ENCODE measurements at regions not wholly inside any gene's neighbourhood (a gene's known extent, or its start where the extent isn't known, plus 50 kb on each side); places are given as distances from the start of the nearest gene placed in this dataset.

- Histone ChIP-seq H4K20me1 (ENCODE audit: insufficient read depth, low read length, poor library complexity, severe bottlenecking) (no peaks in the 10 kb centered on the region), H3K4me3 (ENCODE audit: low read length, poor library complexity, severe bottlenecking) (no peak overlapping the region), H3K9me3 (ENCODE audit: insufficient read depth, low read depth, low read length) (peaks cover under 1% of the 10 kb centered on the region; the same call in 1 of the 2 replicates), H3K79me2 (ENCODE audit: insufficient read depth, low read length) (no peaks in the 10 kb centered on the region), H3K9ac (ENCODE audit: low read depth, low read length, poor library complexity, severe bottlenecking) (no peak overlapping the region), H3K27me3 (ENCODE audit: insufficient read depth, low read length, poor library complexity, severe bottlenecking) (no peaks in the 10 kb centered on the region), H3F3A (ENCODE audit: low read depth) (no peaks in the 10 kb centered on the region), H3K4me2 (ENCODE audit: low read depth, low read length, poor library complexity, severe bottlenecking) (no peak overlapping the region), H3K4me1 (ENCODE audit: insufficient read depth, low read length, poor library complexity, severe bottlenecking) (no peaks in the 10 kb centered on the region), H3K36me3 (ENCODE audit: insufficient read depth, low read length) (no peaks in the 10 kb centered on the region), H2AFZ (ENCODE audit: low read length) (no peak overlapping the region), H3K9me2 (replicated peaks; ENCODE audit: low read depth, low read length) (no peaks in the 10 kb centered on the region)
- no peak for TF ChIP-seq CTCF (conservative IDR thresholded peaks at IDR 0.05; ENCODE audit: low read length)
- no peak for TF ChIP-seq EZH2phosphoT487 (IDR thresholded peaks at IDR 0.05; ENCODE audit: borderline replicate concordance)
Observed at GRCh38 chr7:113625494-113626102, 293.2 kb downstream of the PPP1R3A start.

GRCh38 chr7:113622796-113623195 lies 296.0 kb downstream of the PPP1R3A start:
- TF ChIP-seq CTCF (conservative IDR thresholded peaks at IDR 0.05; ENCODE audit: low read length): no peak
- TF ChIP-seq EZH2phosphoT487 (IDR thresholded peaks at IDR 0.05; ENCODE audit: borderline replicate concordance): no peak
- Histone ChIP-seq H3K36me3 (ENCODE audit: insufficient read depth, low read length) (no peaks in the 10 kb centered on the region), H3K9me2 (replicated peaks; ENCODE audit: low read depth, low read length) (no peaks in the 10 kb centered on the region), H3K4me3 (ENCODE audit: low read length, poor library complexity, severe bottlenecking) (no peak overlapping the region), H3K4me2 (ENCODE audit: low read depth, low read length, poor library complexity, severe bottlenecking) (no peak overlapping the region), H2AFZ (ENCODE audit: low read length) (no peak overlapping the region), H3K9ac (ENCODE audit: low read depth, low read length, poor library complexity, severe bottlenecking) (no peak overlapping the region), H3K4me1 (ENCODE audit: insufficient read depth, low read length, poor library complexity, severe bottlenecking) (no peaks in the 10 kb centered on the region), H3K79me2 (ENCODE audit: insufficient read depth, low read length) (no peaks in the 10 kb centered on the region), H3K9me3 (ENCODE audit: insufficient read depth, low read depth, low read length) (peaks cover 8% of the 10 kb centered on the region; the same call in 1 of the 2 replicates), H4K20me1 (ENCODE audit: insufficient read depth, low read length, poor library complexity, severe bottlenecking) (no peaks in the 10 kb centered on the region), H3F3A (ENCODE audit: low read depth) (no peaks in the 10 kb centered on the region), H3K27me3 (ENCODE audit: insufficient read depth, low read length, poor library complexity, severe bottlenecking) (no peaks in the 10 kb centered on the region)

GRCh38 chr7:113610572-113610971 lies 308.2 kb downstream of the PPP1R3A start:
- H3K4me3 ChIP-seq (ENCODE audit: low read length, poor library complexity, severe bottlenecking): no peak overlapping the region
- TF ChIP-seq CTCF (conservative IDR thresholded peaks at IDR 0.05; ENCODE audit: low read length) (no peak), EZH2phosphoT487 (IDR thresholded peaks at IDR 0.05; ENCODE audit: borderline replicate concordance) (no peak)
- H3K4me1 ChIP-seq (ENCODE audit: insufficient read depth, low read length, poor library complexity, severe bottlenecking): no peaks in the 10 kb centered on the region
- H3K9me2 ChIP-seq (replicated peaks; ENCODE audit: low read depth, low read length): no peaks in the 10 kb centered on the region
- no peaks in the 10 kb centered on the region for H3K9me3 ChIP-seq (ENCODE audit: insufficient read depth, low read depth, low read length)
- H2AFZ ChIP-seq (ENCODE audit: low read length): no peak overlapping the region
- no peaks in the 10 kb centered on the region for H4K20me1 ChIP-seq (ENCODE audit: insufficient read depth, low read length, poor library complexity, severe bottlenecking)
- H3K36me3 ChIP-seq (ENCODE audit: insufficient read depth, low read length): no peaks in the 10 kb centered on the region
- no peak overlapping the region for H3K4me2 ChIP-seq (ENCODE audit: low read depth, low read length, poor library complexity, severe bottlenecking)
- no peaks in the 10 kb centered on the region for H3F3A ChIP-seq (ENCODE audit: low read depth)
- H3K27me3 ChIP-seq (ENCODE audit: insufficient read depth, low read length, poor library complexity, severe bottlenecking): no peaks in the 10 kb centered on the region
- no peaks in the 10 kb centered on the region for H3K79me2 ChIP-seq (ENCODE audit: insufficient read depth, low read length)
- H3K9ac ChIP-seq (ENCODE audit: low read depth, low read length, poor library complexity, severe bottlenecking): no peak overlapping the region
